OCI-LY1 (cell line): ENCODE measurements at regions not wholly inside any gene's neighbourhood (a gene's known extent, or its start where the extent isn't known, plus 50 kb on each side); places are given as distances from the start of the nearest gene placed in this dataset.
"Not testable (repeated sequence)": the region's sequence is repeated elsewhere in the genome, so short reads cannot be mapped to it uniquely, and the experiment has no call there.

Experiments used
- H2AFZ ChIP-seq: fragments of 200-600 bp; sonication (generic), shearing (Covaris generic); 2 replicates; pipeline ENCODE4 v1.6.0; 2014; ENCODE audit warnings: antibody characterized with exemption, mild to moderate bottlenecking, low read length
- H3F3A ChIP-seq: fragments of 200-600 bp; sonication (generic), shearing (Covaris generic); 2 replicates; pipeline ENCODE4 v1.6.0; 2014; ENCODE audit warnings: mild to moderate bottlenecking, antibody characterized with exemption, low read length, moderate library complexity; ENCODE audit not compliant: insufficient read depth
- H3K27ac ChIP-seq: fragments of 200-600 bp; sonication (generic); 2 replicates; pipeline ENCODE4 v1.5.1; 2014; ENCODE audit warnings: low read length, mixed run types, mild to moderate bottlenecking, low read depth; ENCODE audit not compliant: poor library complexity, severe bottlenecking
- H3K27me3 ChIP-seq: fragments of 200-600 bp; sonication (generic); 2 replicates; pipeline ENCODE4 v1.6.0; 2014; ENCODE audit warnings: antibody characterized with exemption, mild to moderate bottlenecking, low read length, moderate library complexity; ENCODE audit not compliant: insufficient read depth
- H3K36me3 ChIP-seq: fragments of 200-600 bp; sonication (generic); 2 replicates; pipeline ENCODE4 v1.6.1; 2014; ENCODE audit warnings: mild to moderate bottlenecking, antibody characterized with exemption, low read length, moderate library complexity, mixed read lengths; ENCODE audit not compliant: insufficient read depth
- H3K4me1 ChIP-seq: fragments of 200-600 bp; sonication (generic); 2 replicates; pipeline ENCODE4 v1.5.1; 2014; ENCODE audit warnings: mild to moderate bottlenecking, low read length, moderate library complexity; ENCODE audit not compliant: insufficient read depth, severe bottlenecking
- H3K4me2 ChIP-seq: fragments of 200-600 bp; sonication (generic), shearing (Covaris generic); 2 replicates; pipeline ENCODE4 v1.6.1; 2014; ENCODE audit warnings: low read length
- H3K4me3 ChIP-seq: fragments of 200-600 bp; sonication (generic); 2 replicates; pipeline ENCODE4 v1.5.1; 2014; ENCODE audit warnings: low read length, low read depth, mild to moderate bottlenecking, mixed read lengths; ENCODE audit not compliant: poor library complexity, severe bottlenecking
- H3K79me2 ChIP-seq: fragments of 200-600 bp; shearing (Covaris generic); 2 replicates; pipeline ENCODE4 v1.6.1; 2016; ENCODE audit warnings: mixed run types, low read length, mixed read lengths; ENCODE audit not compliant: insufficient read depth
- H3K9ac ChIP-seq: fragments of 200-600 bp; sonication (generic), shearing (Covaris generic); 2 replicates; pipeline ENCODE4 v1.6.1; 2014; ENCODE audit warnings: mild to moderate bottlenecking, low read length, mixed read lengths
- H3K9me2 ChIP-seq: fragments of 200-600 bp; sonication (generic), shearing (Covaris generic); 2 replicates; pipeline ENCODE4 v1.6.1; 2014; ENCODE audit warnings: low read depth, mild to moderate bottlenecking, low read length, mixed read lengths
- H3K9me3 ChIP-seq: fragments of 200-600 bp; shearing (Covaris generic); 2 replicates; pipeline ENCODE4 v1.6.1; 2014; ENCODE audit warnings: low read length, mixed read lengths
- H4K20me1 ChIP-seq: fragments of 200-600 bp; sonication (generic), shearing (Covaris generic); 2 replicates; pipeline ENCODE4 v1.6.0; 2016; ENCODE audit warnings: mild to moderate bottlenecking, low read length; ENCODE audit not compliant: insufficient read depth
- CTCF ChIP-seq: fragments of 200-600 bp; sonication (generic), shearing (Covaris generic); IDR thresholded peaks from 2 replicates; pipeline ENCODE4 v1.5.1; 2017; ENCODE audit warnings: mild to moderate bottlenecking, antibody characterized with exemption, low read length, moderate library complexity, mixed read lengths
- EZH2 ChIP-seq: fragments of 200-600 bp; sonication (generic), shearing (Covaris generic); IDR thresholded peaks from 2 replicates; pipeline ENCODE4 v1.8.0; 2017; ENCODE audit warnings: borderline replicate concordance, mixed run types, mild to moderate bottlenecking, antibody characterized with exemption, low read length, moderate library complexity, mixed read lengths

- Histone ChIP-seq H3F3A (no peaks in the 10 kb centered on the region), H3K9me2 (no peaks in the 10 kb centered on the region), H3K36me3 (no peaks in the 10 kb centered on the region), H3K9me3 (no peaks in the 10 kb centered on the region), H3K9ac (no peak overlapping the region), H3K4me3 (no peak overlapping the region), H3K27me3 (no peaks in the 10 kb centered on the region), H3K4me2 (no peak overlapping the region), H3K4me1 (no peaks in the 10 kb centered on the region), H4K20me1 (no peaks in the 10 kb centered on the region), H2AFZ (no peak overlapping the region), H3K27ac (no peak overlapping the region), H3K79me2 (no peaks in the 10 kb centered on the region)
- no peak for TF ChIP-seq CTCF
- no peak for TF ChIP-seq EZH2
Observed at GRCh38 chrX:138847930-138848329, 136.4 kb upstream of the FGF13 start.

GRCh38 chrX:138845786-138846185 is 134.3 kb upstream of the FGF13 start:
- no peak overlapping the region for H3K27ac ChIP-seq
- no peak overlapping the region for H2AFZ ChIP-seq
- TF ChIP-seq CTCF = no peak
- TF ChIP-seq EZH2 = no peak
- no peaks in the 10 kb centered on the region for H3K4me1 ChIP-seq
- no peak overlapping the region for H3K4me3 ChIP-seq
- no peak overlapping the region for H3K4me2 ChIP-seq
- H3K9me2 ChIP-seq = no peaks in the 10 kb centered on the region
- no peaks in the 10 kb centered on the region for H4K20me1 ChIP-seq
- no peaks in the 10 kb centered on the region for H3K79me2 ChIP-seq
- H3K36me3 ChIP-seq = no peaks in the 10 kb centered on the region
- H3K9me3 ChIP-seq = no peaks in the 10 kb centered on the region
- no peak overlapping the region for H3K9ac ChIP-seq
- H3K27me3 ChIP-seq = no peaks in the 10 kb centered on the region
- H3F3A ChIP-seq = no peaks in the 10 kb centered on the region

GRCh38 chrX:138807400-138807799 is 95.9 kb upstream of the FGF13 start:
- not testable (repeated sequence) for H3K27me3 ChIP-seq, H3K9ac ChIP-seq, H3K4me1 ChIP-seq, H2AFZ ChIP-seq, H3F3A ChIP-seq, H3K9me3 ChIP-seq, H4K20me1 ChIP-seq, H3K36me3 ChIP-seq, H3K27ac ChIP-seq, H3K4me2 ChIP-seq, H3K9me2 ChIP-seq, H3K79me2 ChIP-seq, H3K4me3 ChIP-seq

- H3K4me3 ChIP-seq = no peak overlapping the region
- no peaks in the 10 kb centered on the region for H3K79me2 ChIP-seq
- no peak for TF ChIP-seq CTCF
- no peak for TF ChIP-seq EZH2
- no peaks in the 10 kb centered on the region for H3K27me3 ChIP-seq
- H4K20me1 ChIP-seq = no peaks in the 10 kb centered on the region
- H3K9me3 ChIP-seq = no peaks in the 10 kb centered on the region
- no peaks in the 10 kb centered on the region for H3F3A ChIP-seq
- no peak overlapping the region for H3K4me2 ChIP-seq
- H3K9ac ChIP-seq = no peak overlapping the region
- H2AFZ ChIP-seq = no peak overlapping the region
- no peaks in the 10 kb centered on the region for H3K36me3 ChIP-seq
- H3K4me1 ChIP-seq = no peaks in the 10 kb centered on the region
- no peaks in the 10 kb centered on the region for H3K9me2 ChIP-seq
- H3K27ac ChIP-seq = no peak overlapping the region
Observed at GRCh38 chrX:138794246-138794645, 82.7 kb upstream of the FGF13 start.
